RPMI8226 (cell line): ENCODE measurements at regions not wholly inside any gene's neighbourhood (a gene's known extent, or its start where the extent isn't known, plus 50 kb on each side); places are given as distances from the start of the nearest gene placed in this dataset.
"Not testable (repeated sequence)": the region's sequence is repeated elsewhere in the genome, so short reads cannot be mapped to it uniquely, and the experiment has no call there.

Experiments
- DNase-seq: peaks from one replicate; pipeline ENCODE4 v3.0.0-alpha.2; 2015

GRCh38 chr3:147152476-147152875 is 253.9 kb downstream of the ZIC4 start:
- no peak for DNase-seq

- DNase-seq: no peak
Measured at GRCh38 chr3:147141516-147142288, 264.6 kb downstream of the ZIC4 start.

- no peak for DNase-seq
Measured at GRCh38 chr3:147139341-147139740, 267.0 kb downstream of the ZIC4 start.

GRCh38 chr3:147132168-147132567 is 274.2 kb downstream of the ZIC4 start:
- no peak for DNase-seq

GRCh38 chr3:147130461-147130860 is 275.9 kb downstream of the ZIC4 start:
- no peak for DNase-seq

- DNase-seq: no peak
Measured at GRCh38 chr3:147129665-147130064, 276.7 kb downstream of the ZIC4 start.

GRCh38 chr3:147122350-147122749 is 284.0 kb downstream of the ZIC4 start:
- no peak for DNase-seq

GRCh38 chr3:147119989-147120388 is 286.4 kb downstream of the ZIC4 start:
- peak; percentile 6 for DNase-seq

- DNase-seq: no peak
Measured at GRCh38 chr3:147119346-147119745, 287.0 kb downstream of the ZIC4 start.

- no peak for DNase-seq
Measured at GRCh38 chr3:147118611-147119010, 287.7 kb downstream of the ZIC4 start.

- DNase-seq: no peak
Measured at GRCh38 chr3:147117631-147118030, 288.7 kb downstream of the ZIC4 start.

GRCh38 chr3:147113293-147114044 is 292.9 kb downstream of the ZIC4 start:
- DNase-seq: no peak

- no peak for DNase-seq
Measured at GRCh38 chr3:147099076-147099475, 307.3 kb downstream of the ZIC4 start.

- DNase-seq: no peak
Measured at GRCh38 chr3:147090461-147090860, 315.9 kb downstream of the ZIC4 start.

GRCh38 chr3:147089286-147089685 is 317.1 kb downstream of the ZIC4 start:
- DNase-seq: no peak

- DNase-seq: not testable (repeated sequence)
Measured at GRCh38 chr3:147059500-147059899, 346.8 kb downstream of the ZIC4 start.

- DNase-seq: no peak
Measured at GRCh38 chr3:147049821-147050220, 356.5 kb downstream of the ZIC4 start.

- DNase-seq: no peak
Measured at GRCh38 chr3:147049305-147049704, 357.0 kb downstream of the ZIC4 start.

- no peak for DNase-seq
Measured at GRCh38 chr3:147046916-147047315, 359.4 kb downstream of the ZIC4 start.

- DNase-seq: no peak
Measured at GRCh38 chr3:147038481-147038880, 367.9 kb downstream of the ZIC4 start.

- DNase-seq: no peak
Measured at GRCh38 chr3:147034359-147034758, 372.0 kb downstream of the ZIC4 start.

- no peak for DNase-seq
Measured at GRCh38 chr3:147030274-147030673, 376.1 kb downstream of the ZIC4 start.

GRCh38 chr3:147015334-147015733 is 391.0 kb downstream of the ZIC4 start:
- DNase-seq: no peak

GRCh38 chr3:147008886-147009285 is 397.5 kb downstream of the ZIC4 start:
- DNase-seq: no peak
